ENCODE measurements at regions not wholly inside any gene's neighbourhood (a gene's known extent, or its start where the extent isn't known, plus 50 kb on each side); places are given as distances from the start of the nearest gene placed in this dataset.

DNA sequence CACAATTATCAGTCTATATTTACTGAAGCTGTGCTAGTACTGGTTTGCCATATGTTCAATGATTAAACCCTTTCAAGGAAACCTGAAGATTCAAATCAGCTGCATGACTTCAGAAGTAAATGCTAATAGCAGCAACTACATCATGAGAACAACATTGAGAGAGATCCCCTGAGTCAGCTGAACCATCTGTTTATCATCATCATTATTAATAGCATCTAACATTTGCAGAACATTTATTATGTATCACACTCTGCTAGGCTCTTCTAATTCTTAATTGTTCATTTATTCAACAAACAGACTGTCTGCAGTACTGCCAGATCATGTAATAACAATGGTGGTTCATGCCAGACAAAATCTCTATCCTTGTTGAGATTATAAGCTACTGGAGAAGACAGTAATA is 157.4 kb downstream of the KLHL28 start:
- no peak overlapping the region for H3K4me3 ChIP-seq (replicated peaks; ENCODE audit: insufficient read depth, low read length)
- no peaks in the 10 kb centered on the region for H3K27me3 ChIP-seq (ENCODE audit: insufficient read depth, poor library complexity, severe bottlenecking)
- no peak for DNase-seq (ENCODE audit: low read depth in 1 of 2, low spot score in 1 of 2)
- no peak overlapping the region for H3K27ac ChIP-seq (replicated peaks)
- TF ChIP-seq SPI1 (IDR thresholded peaks at IDR 0.05; ENCODE audit: borderline replicate concordance, low read depth) (no peak), POLR2AphosphoS5 (IDR thresholded peaks at IDR 0.05; ENCODE audit: low read depth) (no peak), GABPA (IDR thresholded peaks at IDR 0.05; ENCODE audit: low read depth) (no peak)
- TF ChIP-seq, protein P1, sequence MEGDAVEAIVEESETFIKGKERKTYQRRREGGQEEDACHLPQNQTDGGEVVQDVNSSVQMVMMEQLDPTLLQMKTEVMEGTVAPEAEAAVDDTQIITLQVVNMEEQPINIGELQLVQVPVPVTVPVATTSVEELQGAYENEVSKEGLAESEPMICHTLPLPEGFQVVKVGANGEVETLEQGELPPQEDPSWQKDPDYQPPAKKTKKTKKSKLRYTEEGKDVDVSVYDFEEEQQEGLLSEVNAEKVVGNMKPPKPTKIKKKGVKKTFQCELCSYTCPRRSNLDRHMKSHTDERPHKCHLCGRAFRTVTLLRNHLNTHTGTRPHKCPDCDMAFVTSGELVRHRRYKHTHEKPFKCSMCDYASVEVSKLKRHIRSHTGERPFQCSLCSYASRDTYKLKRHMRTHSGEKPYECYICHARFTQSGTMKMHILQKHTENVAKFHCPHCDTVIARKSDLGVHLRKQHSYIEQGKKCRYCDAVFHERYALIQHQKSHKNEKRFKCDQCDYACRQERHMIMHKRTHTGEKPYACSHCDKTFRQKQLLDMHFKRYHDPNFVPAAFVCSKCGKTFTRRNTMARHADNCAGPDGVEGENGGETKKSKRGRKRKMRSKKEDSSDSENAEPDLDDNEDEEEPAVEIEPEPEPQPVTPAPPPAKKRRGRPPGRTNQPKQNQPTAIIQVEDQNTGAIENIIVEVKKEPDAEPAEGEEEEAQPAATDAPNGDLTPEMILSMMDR (IDR thresholded peaks at IDR 0.05; ENCODE audit: insufficient read depth, low read length): no peak
- TF ChIP-seq, protein P2, sequence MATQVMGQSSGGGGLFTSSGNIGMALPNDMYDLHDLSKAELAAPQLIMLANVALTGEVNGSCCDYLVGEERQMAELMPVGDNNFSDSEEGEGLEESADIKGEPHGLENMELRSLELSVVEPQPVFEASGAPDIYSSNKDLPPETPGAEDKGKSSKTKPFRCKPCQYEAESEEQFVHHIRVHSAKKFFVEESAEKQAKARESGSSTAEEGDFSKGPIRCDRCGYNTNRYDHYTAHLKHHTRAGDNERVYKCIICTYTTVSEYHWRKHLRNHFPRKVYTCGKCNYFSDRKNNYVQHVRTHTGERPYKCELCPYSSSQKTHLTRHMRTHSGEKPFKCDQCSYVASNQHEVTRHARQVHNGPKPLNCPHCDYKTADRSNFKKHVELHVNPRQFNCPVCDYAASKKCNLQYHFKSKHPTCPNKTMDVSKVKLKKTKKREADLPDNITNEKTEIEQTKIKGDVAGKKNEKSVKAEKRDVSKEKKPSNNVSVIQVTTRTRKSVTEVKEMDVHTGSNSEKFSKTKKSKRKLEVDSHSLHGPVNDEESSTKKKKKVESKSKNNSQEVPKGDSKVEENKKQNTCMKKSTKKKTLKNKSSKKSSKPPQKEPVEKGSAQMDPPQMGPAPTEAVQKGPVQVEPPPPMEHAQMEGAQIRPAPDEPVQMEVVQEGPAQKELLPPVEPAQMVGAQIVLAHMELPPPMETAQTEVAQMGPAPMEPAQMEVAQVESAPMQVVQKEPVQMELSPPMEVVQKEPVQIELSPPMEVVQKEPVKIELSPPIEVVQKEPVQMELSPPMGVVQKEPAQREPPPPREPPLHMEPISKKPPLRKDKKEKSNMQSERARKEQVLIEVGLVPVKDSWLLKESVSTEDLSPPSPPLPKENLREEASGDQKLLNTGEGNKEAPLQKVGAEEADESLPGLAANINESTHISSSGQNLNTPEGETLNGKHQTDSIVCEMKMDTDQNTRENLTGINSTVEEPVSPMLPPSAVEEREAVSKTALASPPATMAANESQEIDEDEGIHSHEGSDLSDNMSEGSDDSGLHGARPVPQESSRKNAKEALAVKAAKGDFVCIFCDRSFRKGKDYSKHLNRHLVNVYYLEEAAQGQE (IDR thresholded peaks at IDR 0.05; ENCODE audit: insufficient replicate concordance, low read depth): no peak

DNA sequence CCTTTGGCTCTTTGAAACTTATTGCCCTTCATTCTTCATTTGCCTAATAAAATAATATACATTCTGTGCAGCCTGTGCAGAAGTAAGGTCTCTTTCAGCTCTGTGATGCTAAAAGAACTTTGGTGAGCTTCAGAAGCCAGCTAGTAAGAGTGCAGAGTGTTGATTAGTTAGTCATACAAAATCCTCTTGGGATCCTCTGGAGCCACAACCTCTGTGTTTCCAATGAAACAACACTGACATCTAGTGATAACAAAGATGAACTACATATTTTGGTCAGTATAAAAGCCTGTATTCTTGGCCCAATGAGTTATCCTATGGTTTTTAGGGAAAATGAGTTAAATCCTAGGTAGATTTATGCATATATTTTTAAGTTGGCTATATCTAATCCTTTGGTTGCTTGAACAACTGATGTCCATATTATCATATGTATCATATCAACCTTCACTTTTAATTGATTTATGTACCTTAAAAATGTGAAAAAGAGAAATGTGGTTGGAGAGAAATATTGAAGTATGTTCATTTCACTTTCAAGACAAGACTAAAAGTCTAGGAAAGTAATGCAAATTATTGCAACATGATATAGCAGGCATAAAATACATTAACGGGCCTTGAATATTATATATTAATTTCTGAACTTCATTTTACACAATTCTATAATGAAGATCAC is 158.4 kb downstream of the KLHL28 start:
- peak in 1 of 2 experiments; percentile 2 for DNase-seq (ENCODE audit: low read depth in 1 of 2, low spot score in 1 of 2)
- TF ChIP-seq POLR2AphosphoS5 (IDR thresholded peaks at IDR 0.05; ENCODE audit: low read depth): no peak
- TF ChIP-seq, protein P1 (IDR thresholded peaks at IDR 0.05; ENCODE audit: insufficient read depth, low read length): peak; percentile 34
- Histone ChIP-seq H3K27me3 (ENCODE audit: insufficient read depth, poor library complexity, severe bottlenecking) (no peaks in the 10 kb centered on the region), H3K27ac (replicated peaks) (no peak overlapping the region), H3K4me3 (replicated peaks; ENCODE audit: insufficient read depth, low read length) (no peak overlapping the region)

DNA sequence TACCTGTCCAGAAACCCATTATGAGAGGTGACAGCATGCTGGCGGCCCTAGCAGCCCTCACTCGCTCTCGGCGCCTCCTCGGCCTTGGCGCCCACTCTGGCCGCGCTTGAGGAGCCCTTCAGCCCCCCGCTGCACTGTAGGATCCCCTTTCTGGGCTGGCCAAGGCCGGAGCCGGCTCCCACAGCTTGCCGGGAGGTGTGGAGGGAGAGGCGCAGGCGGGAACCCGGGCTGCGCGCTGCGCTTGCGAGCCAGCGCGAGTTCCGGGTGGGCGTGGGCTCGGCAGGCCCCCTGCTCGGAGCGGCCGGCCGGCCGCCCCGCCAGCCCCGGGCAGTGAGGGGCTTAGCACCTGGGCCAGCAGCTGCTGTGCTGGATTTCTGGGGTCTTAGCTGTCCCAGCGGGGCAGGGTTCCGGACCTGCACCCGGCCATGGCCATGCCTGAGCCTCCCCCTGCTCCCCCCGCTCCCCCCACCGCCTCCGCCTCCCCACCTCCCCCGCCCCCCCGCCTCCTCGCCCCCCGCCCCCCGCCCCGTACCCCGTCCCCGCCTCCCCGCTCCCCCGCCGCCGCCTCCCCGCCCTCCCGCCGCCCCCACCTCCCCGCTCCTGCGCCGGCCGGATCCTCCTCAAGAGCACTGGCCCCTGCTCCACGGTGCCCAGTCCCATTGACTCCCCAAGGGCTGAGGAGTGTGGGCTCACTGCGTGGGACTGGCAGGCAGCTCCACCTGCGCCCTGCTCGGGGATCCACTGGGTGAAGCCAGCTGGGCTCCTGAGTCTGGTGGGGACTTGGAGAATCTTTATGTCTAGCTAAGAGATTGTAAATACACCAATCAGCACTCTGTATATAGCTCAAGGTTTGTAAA is 163.1 kb downstream of the KLHL28 start:
- TF ChIP-seq POLR2AphosphoS5 (IDR thresholded peaks at IDR 0.05; ENCODE audit: low read depth): no peak
- TF ChIP-seq, protein P1 (IDR thresholded peaks at IDR 0.05; ENCODE audit: insufficient read depth, low read length): no peak
- TF ChIP-seq SPI1 (IDR thresholded peaks at IDR 0.05; ENCODE audit: borderline replicate concordance, low read depth): no peak
- TF ChIP-seq, protein P2 (IDR thresholded peaks at IDR 0.05; ENCODE audit: insufficient replicate concordance, low read depth): no peak
- TF ChIP-seq GABPA (IDR thresholded peaks at IDR 0.05; ENCODE audit: low read depth): no peak
- DNase-seq (ENCODE audit: low read depth in 1 of 2, low spot score in 1 of 2): no peak
- no peak overlapping the region for H3K27ac ChIP-seq (replicated peaks)
- no peak overlapping the region for H3K4me3 ChIP-seq (replicated peaks; ENCODE audit: insufficient read depth, low read length)
- H3K27me3 ChIP-seq (ENCODE audit: insufficient read depth, poor library complexity, severe bottlenecking): no peaks in the 10 kb centered on the region

Measured in HL-60 (cell line).